GM12878 (cell line): ENCODE measurements at regions not wholly inside any gene's neighbourhood (a gene's known extent, or its start where the extent isn't known, plus 50 kb on each side); places are given as distances from the start of the nearest gene placed in this dataset.

Source experiments
- ATAC-seq: fragments of 200-7000 bp; cut with Tn5 transposase; 3 replicates; pipeline ENCODE4 v1.9.1; 2020; ENCODE audit warnings: mild to moderate bottlenecking, moderate library complexity
- BruUV-seq: library from RNA; stranded (reverse); fragments of 400-500 nt; replicated peaks from 2 replicates; lab custom pipeline; 2021; lab: Mats Ljungman, UMichigan
- CTCF ChIA-PET: fragments of 300-600 bp; sonication (Branson Sonifier 250); formaldehyde crosslinking; extraction: SDS; loops from one replicate; lab custom pipeline; 2021; ENCODE audit warnings: inconsistent platforms; lab: Yijun Ruan, JAX
- POLR2A ChIA-PET: fragments of 350-600 bp; formaldehyde crosslinking; extraction: SDS; loops from one replicate; lab custom pipeline; 2021; ENCODE audit warnings: inconsistent platforms; lab: Charles Lee
- RAD21 ChIA-PET: fragments of 300-600 bp; sonication (Branson Sonifier 250); formaldehyde crosslinking; loops from one replicate; lab custom pipeline; 2023; ENCODE audit warnings: antibody characterized with exemption; ENCODE audit not compliant: unreplicated experiment; lab: Charles Lee
- SMC1A ChIA-PET: fragments of 300-600 bp; sonication (Branson Sonifier 250); formaldehyde crosslinking; loops from one replicate; lab custom pipeline; 2023; ENCODE audit not compliant: unreplicated experiment, uncharacterized antibody; lab: Charles Lee
- DNase-seq: peaks from one replicate; pipeline ENCODE4 v3.0.0-alpha.2; 2011; ENCODE audit warnings: low read depth, low spot score
- FAIRE-seq: peaks from 3 replicates; lab custom pipeline; 2011; peaks lifted over from hg19 to GRCh38; lab: Jason Lieb, UNC
- H2AFZ ChIP-seq: 2 replicates; pipeline ENCODE4 v1.6.0; 2011; ENCODE audit warnings: low read depth, low read length, control low read depth; ENCODE audit not compliant: control insufficient read depth
- H3K27ac ChIP-seq: 2 replicates; pipeline ENCODE4 v1.5.1; 2011; ENCODE audit warnings: control low read depth; ENCODE audit not compliant: control insufficient read depth, insufficient read depth
- H3K27me3 ChIP-seq, 2 experiments: replicated peaks in 1 of 2; 2 replicates each; pipeline versions ENCODE4 v1.6.0 to v1.6.1; 2011; ENCODE audit warnings: low read length in 1 of 2; ENCODE audit not compliant: control insufficient read depth in 2 of 2, insufficient read depth in 2 of 2
- H3K36me3 ChIP-seq, 2 experiments: 2 replicates each; pipeline ENCODE4 v1.5.1; 2011; ENCODE audit warnings: low read length in 1 of 2; ENCODE audit not compliant: control insufficient read depth in 2 of 2, insufficient read depth in 2 of 2
- H3K4me1 ChIP-seq: 2 replicates; pipeline ENCODE4 v1.6.1; 2011; ENCODE audit warnings: mild to moderate bottlenecking, low read length, moderate library complexity, mixed read lengths; ENCODE audit not compliant: control insufficient read depth, insufficient read depth
- H3K4me2 ChIP-seq: 2 replicates; pipeline ENCODE4 v1.6.0; 2011; ENCODE audit warnings: control low read depth; ENCODE audit not compliant: control insufficient read depth, insufficient read depth
- H3K4me3 ChIP-seq: fragments of 200-600 bp; sonication (generic); 2 replicates; pipeline ENCODE4 v1.5.1; 2016
- H3K79me2 ChIP-seq: 2 replicates; pipeline ENCODE4 v1.6.0; 2011; ENCODE audit warnings: low read length; ENCODE audit not compliant: control insufficient read depth, insufficient read depth
- H3K9ac ChIP-seq: 2 replicates; pipeline ENCODE4 v1.8.0; 2011; ENCODE audit warnings: low read length, control low read depth, mixed read lengths; ENCODE audit not compliant: control insufficient read depth, insufficient read depth
- H3K9me3 ChIP-seq: replicated peaks from 3 replicates; pipeline ENCODE4 v1.5.1; 2011; ENCODE audit warnings: mild to moderate bottlenecking, low read length; ENCODE audit not compliant: control insufficient read depth, insufficient read depth
- H4K20me1 ChIP-seq: 2 replicates; pipeline ENCODE4 v1.6.0; 2011; ENCODE audit not compliant: control insufficient read depth, insufficient read depth
- ASH2L ChIP-seq: fragments of 300-600, 200-600 bp; sonication (generic); IDR thresholded peaks from 2 replicates; pipeline ENCODE4 v1.6.1; 2017; ENCODE audit warnings: low read depth, mild to moderate bottlenecking, borderline replicate concordance
- BMI1 ChIP-seq: fragments of 450-650 bp; IDR thresholded peaks from 2 replicates; pipeline ENCODE4 v1.6.1; 2016; ENCODE audit warnings: mild to moderate bottlenecking, moderate library complexity, borderline replicate concordance
- CEBPB ChIP-seq, 2 experiments: fragments of 150-350 bp in 1 of 2; IDR thresholded peaks; 2 replicates each; pipeline ENCODE4 v1.6.1; 2012 to 2014; ENCODE audit warnings: low read depth in 2 of 2, low read length in 2 of 2, borderline replicate concordance in 1 of 2, inconsistent platforms in 1 of 2
- CHD2 ChIP-seq: IDR thresholded peaks from 2 replicates; pipeline ENCODE4 v1.6.1; 2011; ENCODE audit warnings: low read depth, low read length, improper control_type of control experiment, borderline replicate concordance
- KLF5 ChIP-seq: fragments of 450-650 bp; IDR thresholded peaks from 2 replicates; pipeline ENCODE4 v1.6.1; 2014; ENCODE audit warnings: mild to moderate bottlenecking; ENCODE audit not compliant: partially characterized antibody
- RB1 ChIP-seq: fragments of 450-650 bp; formaldehyde crosslinking; IDR thresholded peaks from 2 replicates; pipeline ENCODE4 v1.6.1; 2017; ENCODE audit warnings: mild to moderate bottlenecking, borderline replicate concordance
- SUZ12 ChIP-seq: fragments of 200-600 bp; sonication (generic); IDR thresholded peaks from one replicate; pipeline ENCODE4 v1.6.1; 2018; ENCODE audit warnings: antibody characterized with exemption, mild to moderate bottlenecking; ENCODE audit not compliant: unreplicated experiment
- TCF3 ChIP-seq: IDR thresholded peaks from 2 replicates; pipeline ENCODE4 v1.6.1; 2012; ENCODE audit warnings: low read depth, mild to moderate bottlenecking, low read length, borderline replicate concordance; ENCODE audit not compliant: insufficient read depth
- WGBS: methylation state at CpG from one replicate; pipeline ENCODE4 v1.1.6; 2016; ENCODE audit warnings: low lambda C conversion rate; ENCODE audit not compliant: insufficient replicate concordance, insufficient coverage; ENCODE audit errors: missing lambda C conversion rate; 5-methylcytosine and 5-hydroxymethylcytosine counted together
- in situ Hi-C: fragments of 300-500 bp; cut with MboI; formaldehyde crosslinking; loops from 9 replicates; pipeline ENCODE4 v1.14.3; 2018; ENCODE audit warnings: mixed read lengths
- intact Hi-C: fragments of 100-400 bp; cut with micrococcal nuclease; formaldehyde crosslinking; loops from one replicate; pipeline ENCODE4 v1.14.2; 2022; ENCODE audit not compliant: unreplicated experiment
- TF ChIP-seq, protein P1 (sequence below): IDR thresholded peaks from 2 replicates; pipeline ENCODE4 v1.6.1; 2011; ENCODE audit warnings: borderline replicate concordance, low read depth, mild to moderate bottlenecking, moderate library complexity, low read length; ENCODE audit not compliant: insufficient read depth, poor library complexity, severe bottlenecking

DNA sequence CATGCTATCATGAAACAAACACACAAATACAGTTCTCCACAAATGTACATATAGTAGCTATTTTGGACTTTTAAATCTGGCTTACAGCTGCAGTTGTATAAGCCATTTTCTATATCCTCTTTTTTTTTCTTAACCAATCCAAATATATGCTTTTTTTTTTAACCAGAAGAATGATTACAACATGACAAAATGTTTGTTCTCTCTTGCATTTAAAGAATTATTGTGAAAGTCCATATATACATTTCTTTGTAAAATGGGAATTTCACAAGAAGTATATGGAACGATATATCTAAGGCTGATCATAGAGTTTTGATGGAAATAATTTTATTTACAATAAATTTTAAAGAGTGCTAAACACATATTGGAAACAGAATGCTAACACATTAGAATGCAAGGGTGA lies 95.6 kb downstream of the CD200R1L start:
- no peak overlapping the region for H3K4me3 ChIP-seq
- WGBS, result 97% methylated on average over 1 of the region's 1 CpG
- H3K36me3 ChIP-seq, result no peaks in the 10 kb centered on the region
- no peaks in the 10 kb centered on the region for H3K79me2 ChIP-seq
- RAD21 ChIA-PET, result no interaction called here
- TF ChIP-seq KLF5, result no peak
- no peak for TF ChIP-seq CEBPB (IDR thresholded peaks at IDR 0.05; ENCODE audit: borderline replicate concordance in 1 of 2, low read depth in 2 of 2, low read length in 2 of 2)
- TF ChIP-seq, protein P1, sequence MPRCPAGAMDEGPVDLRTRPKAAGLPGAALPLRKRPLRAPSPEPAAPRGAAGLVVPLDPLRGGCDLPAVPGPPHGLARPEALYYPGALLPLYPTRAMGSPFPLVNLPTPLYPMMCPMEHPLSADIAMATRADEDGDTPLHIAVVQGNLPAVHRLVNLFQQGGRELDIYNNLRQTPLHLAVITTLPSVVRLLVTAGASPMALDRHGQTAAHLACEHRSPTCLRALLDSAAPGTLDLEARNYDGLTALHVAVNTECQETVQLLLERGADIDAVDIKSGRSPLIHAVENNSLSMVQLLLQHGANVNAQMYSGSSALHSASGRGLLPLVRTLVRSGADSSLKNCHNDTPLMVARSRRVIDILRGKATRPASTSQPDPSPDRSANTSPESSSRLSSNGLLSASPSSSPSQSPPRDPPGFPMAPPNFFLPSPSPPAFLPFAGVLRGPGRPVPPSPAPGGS, result no peak
- TF ChIP-seq TCF3, result no peak
- no peak for TF ChIP-seq ASH2L
- no peak for TF ChIP-seq SUZ12
- no peak for TF ChIP-seq RB1
- no peak for TF ChIP-seq CHD2
- TF ChIP-seq BMI1, result no peak
- TF ChIP-seq, all 136 proteins: peak for 0
- FAIRE-seq (no peak), ATAC-seq (no peak), DNase-seq (no peak)
- H3K4me1 ChIP-seq, result no peaks in the 10 kb centered on the region
- no peak overlapping the region for H3K9ac ChIP-seq
- H4K20me1 ChIP-seq, result no peaks in the 10 kb centered on the region
- ChIA-PET CTCF (interaction anchor here (0.6 to 7.7 kb wide), 4 partner anchors 9 to 49 kb away, joined by 3 to 65 read pairs (median 4); no protein-coding TSS in a partner anchor), POLR2A (no interaction called here), SMC1A (interaction anchor here (0.6 to 8.8 kb wide), 5 partner anchors 15 to 230 kb away, joined by 3 to 46 read pairs (median 3); no protein-coding TSS in a partner anchor)
- H3K9me3 ChIP-seq, result peaks cover 1% of the 10 kb centered on the region
- in situ Hi-C loops, result no loop called here
- BruUV-seq, result no TSS peak
- H3K27ac ChIP-seq, result no peak overlapping the region
- no peak overlapping the region for H2AFZ ChIP-seq
- no peaks in the 10 kb centered on the region; a peak in 1 of 4 replicates for H3K27me3 ChIP-seq
- intact Hi-C loops, result no loop called here
- no peak overlapping the region for H3K4me2 ChIP-seq
